GM10248 (cell line): ENCODE measurements at regions not wholly inside any gene's neighbourhood (a gene's known extent, or its start where the extent isn't known, plus 50 kb on each side); places are given as distances from the start of the nearest gene placed in this dataset.
"Not testable (repeated sequence)": the region's sequence is repeated elsewhere in the genome, so short reads cannot be mapped to it uniquely, and the experiment has no call there.

ENCODE experiments used
- CTCF ChIA-PET: fragments of 300-600 bp; sonication (Branson Sonifier 250); formaldehyde crosslinking; extraction: SDS; loops from one replicate; lab custom pipeline; 2021; ENCODE audit warnings: antibody characterized with exemption; lab: Yijun Ruan, JAX
- POLR2A ChIA-PET: fragments of 350-650 bp; sonication (Branson Sonifier 250); formaldehyde crosslinking; extraction: SDS; loops from one replicate; lab custom pipeline; 2020; ENCODE audit warnings: antibody characterized with exemption; lab: Yijun Ruan, JAX
- DNase-seq: peaks from one replicate; pipeline ENCODE4 v3.0.0; 2012; ENCODE audit errors: extremely low spot score
- CTCF ChIP-seq: IDR thresholded peaks from 2 replicates; pipeline ENCODE4 v1.5.1; 2012; ENCODE audit warnings: mild to moderate bottlenecking, low read depth; ENCODE audit errors: extremely low read depth, missing control alignments, control extremely low read depth

DNA sequence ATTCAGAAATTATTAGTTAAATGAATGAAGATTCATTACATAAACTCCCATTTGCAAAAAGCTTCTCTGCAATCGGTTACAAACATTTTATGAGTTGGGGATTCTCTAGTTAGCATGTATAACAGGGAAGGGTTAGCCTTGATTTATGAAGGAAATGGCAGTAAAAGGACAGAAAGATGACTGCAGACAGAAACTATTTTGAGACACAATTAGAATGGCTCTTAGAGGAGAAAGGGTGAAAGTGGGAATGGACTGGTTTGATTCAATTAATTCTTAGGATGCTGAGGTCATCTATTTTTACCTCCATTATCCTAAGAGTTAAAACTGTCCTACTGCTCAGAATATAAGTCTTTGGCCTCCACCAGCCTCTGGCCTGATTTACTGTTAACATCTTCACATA is 250.8 kb upstream of the DLGAP1 start:
- no peak for TF ChIP-seq CTCF
- ChIA-PET CTCF (no interaction called here), POLR2A (no interaction called here)
- no peak for DNase-seq

DNA sequence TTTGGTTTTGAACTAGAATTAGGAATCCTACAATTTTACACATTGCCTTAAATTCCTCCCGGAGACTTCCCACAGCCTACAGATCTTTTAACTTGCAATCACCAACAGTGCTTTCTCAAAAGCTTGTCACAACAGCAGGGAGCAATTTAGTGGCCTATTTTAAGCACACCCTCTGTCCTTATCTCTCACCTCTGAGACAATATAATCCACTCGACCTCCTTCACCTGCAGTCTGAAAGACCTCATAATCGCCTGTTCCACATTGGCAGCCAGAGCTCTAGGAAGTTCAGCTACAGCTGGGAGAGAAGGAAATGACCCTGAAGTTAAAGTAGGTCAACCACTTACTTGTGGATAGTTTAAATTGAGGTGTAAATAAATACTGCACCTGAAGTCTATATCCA is 249.7 kb upstream of the DLGAP1 start:
- TF ChIP-seq CTCF: no peak
- POLR2A ChIA-PET: no interaction called here

DNA sequence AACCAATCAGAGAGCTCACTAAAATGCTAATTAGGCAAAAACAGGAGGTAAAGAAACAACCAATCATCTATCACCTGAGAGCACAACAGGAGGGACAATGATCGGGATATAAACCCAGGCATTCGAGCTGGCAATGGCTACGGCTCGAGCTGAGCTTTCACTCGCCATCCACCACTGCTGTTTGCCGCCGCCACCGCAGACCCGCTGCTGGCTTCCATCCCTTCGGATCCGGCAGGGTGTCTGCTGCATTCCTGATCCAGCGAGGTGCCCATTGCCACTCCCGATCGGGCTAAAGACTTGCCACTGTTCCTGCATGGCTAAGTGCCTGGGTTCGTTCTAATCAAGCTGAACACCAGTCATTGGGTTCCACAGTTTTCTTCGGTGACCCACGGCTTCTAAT is 236.7 kb upstream of the DLGAP1 start:
- ChIA-PET CTCF (interaction anchor here (1.7 kb wide), 1 partner anchor 12 kb away, joined by 4 read pairs; no protein-coding TSS in a partner anchor), POLR2A (no interaction called here)
- no peak for DNase-seq
- TF ChIP-seq CTCF: no peak

More for the DNA sequence above, 249.7 kb upstream of the DLGAP1 start:
- no peak for DNase-seq
- CTCF ChIA-PET: interaction anchor here (1.1 kb wide), 1 partner anchor 9 kb away, joined by 3 read pairs; no protein-coding TSS in a partner anchor

DNA sequence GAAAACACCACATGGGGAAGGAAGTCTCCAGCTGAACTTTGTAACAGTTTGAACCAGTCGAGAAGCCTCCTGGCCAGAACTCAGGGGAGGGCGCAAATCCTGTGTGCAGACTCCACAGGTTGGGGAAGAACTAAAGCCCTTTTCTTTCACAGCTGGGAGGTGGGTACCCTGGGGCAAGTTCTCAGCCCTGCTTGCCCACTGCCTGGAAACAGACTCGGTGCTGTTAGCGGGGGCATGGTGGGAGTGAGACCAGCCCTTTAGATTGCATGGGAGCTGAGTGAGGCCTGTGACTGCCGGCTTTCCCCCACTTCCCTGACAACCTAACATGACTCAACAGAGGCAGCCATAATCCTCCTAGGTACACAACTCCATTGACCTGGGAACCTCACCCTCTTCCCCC is 223.6 kb upstream of the DLGAP1 start:
- POLR2A ChIA-PET, CTCF ChIA-PET, DNase-seq: not testable (repeated sequence)

- ChIA-PET CTCF (no interaction called here), POLR2A (no interaction called here)
- no peak for TF ChIP-seq CTCF
- DNase-seq: no peak
Measured at GRCh38 chr18:4677006-4677405, 221.9 kb upstream of the DLGAP1 start.

DNA sequence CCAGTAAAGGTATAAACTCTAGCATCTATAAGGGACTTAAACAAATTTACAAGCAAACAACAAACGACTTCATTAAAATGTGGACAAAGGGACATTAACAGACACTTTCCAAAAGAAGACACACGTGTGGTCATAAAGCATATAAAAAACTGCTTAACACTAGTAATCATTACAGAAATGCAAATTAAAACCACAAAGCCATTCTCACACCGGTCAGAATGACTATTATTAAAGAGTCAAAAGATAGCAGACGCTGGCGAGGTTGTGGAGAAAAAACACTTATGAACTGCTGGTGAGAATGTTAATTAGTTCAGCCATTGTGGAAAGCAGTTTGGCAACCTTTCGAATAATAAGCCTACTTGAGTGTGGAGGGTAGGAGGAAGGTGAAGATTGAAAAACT is 217.1 kb upstream of the DLGAP1 start:
- no peak for TF ChIP-seq CTCF
- ChIA-PET POLR2A (no interaction called here), CTCF (no interaction called here)
- DNase-seq: no peak

DNA sequence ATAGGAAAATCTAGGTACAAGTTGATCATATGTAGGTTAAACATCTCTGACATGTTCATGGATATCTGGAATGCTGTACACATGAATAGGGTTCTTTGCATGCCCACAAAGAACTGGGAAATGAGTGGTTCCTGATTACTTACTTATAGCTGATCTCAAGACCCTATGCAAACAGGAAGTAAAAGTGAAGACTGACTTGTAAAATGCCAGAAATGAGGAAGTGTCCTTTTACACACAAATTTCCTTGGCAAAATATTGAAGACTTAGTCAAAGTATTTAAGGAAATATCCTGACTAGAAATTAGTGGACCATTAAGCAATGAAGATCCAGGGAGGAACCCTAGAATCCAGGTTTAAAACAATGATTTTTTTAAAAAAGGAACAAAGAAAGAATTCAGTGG is 203.7 kb upstream of the DLGAP1 start:
- no peak for DNase-seq
- CTCF ChIA-PET: no interaction called here
- TF ChIP-seq CTCF: no peak
- POLR2A ChIA-PET: no interaction called here
